Liver (tissue), 8 donors: ENCODE measurements at regions not wholly inside any gene's neighbourhood (a gene's known extent, or its start where the extent isn't known, plus 50 kb on each side); places are given as distances from the start of the nearest gene placed in this dataset.

Source experiments
- DNase-seq: peaks from one replicate; pipeline ENCODE4 v3.0.0-alpha.2; 2017; ENCODE audit warnings: low spot score
- H3K27ac ChIP-seq, 2 donors: one replicate each; pipeline ENCODE4 v1.7.0; 2013; ENCODE audit warnings: inconsistent platforms in 2 of 2, low read length in 2 of 2, control low read depth in 1 of 2, low read depth in 1 of 2, mild to moderate bottlenecking in 1 of 2
- H3K27me3 ChIP-seq, 4 donors: one replicate each; pipeline versions ENCODE4 v1.6.1 to v1.7.0; 2013; ENCODE audit warnings: low read length in 3 of 4, inconsistent platforms in 1 of 4, mild to moderate bottlenecking in 1 of 4, moderate library complexity in 1 of 4; ENCODE audit not compliant: control insufficient read depth in 4 of 4, insufficient read depth in 4 of 4
- H3K36me3 ChIP-seq, 4 donors: one replicate each; pipeline versions ENCODE4 v1.6.1 to v1.7.0; 2013; ENCODE audit warnings: low read length in 3 of 4, mild to moderate bottlenecking in 3 of 4, low read depth in 1 of 4, moderate library complexity in 1 of 4; ENCODE audit not compliant: control insufficient read depth in 4 of 4, insufficient read depth in 3 of 4
- H3K4me1 ChIP-seq, 4 donors: one replicate each; pipeline versions ENCODE4 v1.6.1 to v1.7.0; 2013; ENCODE audit warnings: low read length in 3 of 4, mild to moderate bottlenecking in 3 of 4, moderate library complexity in 1 of 4; ENCODE audit not compliant: control insufficient read depth in 4 of 4, insufficient read depth in 4 of 4
- H3K4me3 ChIP-seq, 3 donors: one replicate each; pipeline versions ENCODE4 v1.6.1 to v1.7.0; 2013; ENCODE audit warnings: low read length in 3 of 3, control low read depth in 1 of 3, low read depth in 1 of 3, mild to moderate bottlenecking in 1 of 3
- H3K9ac ChIP-seq, 2 donors: one replicate each; pipeline ENCODE4 v1.7.0; 2013; ENCODE audit warnings: low read length in 2 of 2, mild to moderate bottlenecking in 2 of 2, moderate library complexity in 2 of 2, control low read depth in 1 of 2, low read depth in 1 of 2
- H3K9me3 ChIP-seq, 4 donors: one replicate each; pipeline versions ENCODE4 v1.6.1 to v1.7.0; 2013; ENCODE audit warnings: low read length in 3 of 4; ENCODE audit not compliant: control insufficient read depth in 4 of 4
- ATF3 ChIP-seq: IDR thresholded peaks from 2 replicates; pipeline ENCODE4 v1.6.1; 2016; ENCODE audit warnings: antibody characterized with exemption
- EGR1 ChIP-seq, 2 donors: IDR thresholded peaks; 2 replicates each; pipeline ENCODE4 v1.6.1; 2016 to 2018; ENCODE audit warnings: antibody characterized with exemption in 2 of 2, low read depth in 2 of 2
- FOXA1 ChIP-seq: IDR thresholded peaks from 2 replicates; pipeline ENCODE4 v1.6.1; 2016; ENCODE audit warnings: antibody characterized with exemption
- FOXA2 ChIP-seq: IDR thresholded peaks from 2 replicates; pipeline ENCODE4 v1.6.1; 2016; ENCODE audit warnings: antibody characterized with exemption
- GABPA ChIP-seq, 2 donors: IDR thresholded peaks in 1 of 2; conservative IDR thresholded peaks in 1 of 2; 2 replicates each; pipeline ENCODE4 v1.6.1; 2016; ENCODE audit warnings: antibody characterized with exemption in 2 of 2, mild to moderate bottlenecking in 1 of 2, moderate library complexity in 1 of 2
- HNF4A ChIP-seq, 2 donors: conservative IDR thresholded peaks; 2 replicates each; pipeline ENCODE4 v1.6.1; 2016; ENCODE audit warnings: antibody characterized with exemption in 2 of 2, mild to moderate bottlenecking in 2 of 2
- HNF4G ChIP-seq: IDR thresholded peaks from 2 replicates; pipeline ENCODE4 v1.6.1; 2016; ENCODE audit warnings: antibody characterized with exemption
- JUND ChIP-seq, 2 donors: IDR thresholded peaks; 2 replicates each; pipeline ENCODE4 v1.6.1; 2016; ENCODE audit warnings: antibody characterized with exemption in 2 of 2
- MAX ChIP-seq: IDR thresholded peaks from 2 replicates; pipeline ENCODE4 v1.6.1; 2016; ENCODE audit warnings: antibody characterized with exemption
- NR2F2 ChIP-seq: IDR thresholded peaks from 2 replicates; pipeline ENCODE4 v1.6.1; 2016; ENCODE audit warnings: antibody characterized with exemption
- RAD21 ChIP-seq, 2 donors: IDR thresholded peaks; 2 replicates each; pipeline ENCODE4 v1.6.1; 2016; ENCODE audit warnings: antibody characterized with exemption in 2 of 2, mild to moderate bottlenecking in 2 of 2
- SP1 ChIP-seq: IDR thresholded peaks from 2 replicates; pipeline ENCODE4 v1.6.1; 2018; ENCODE audit warnings: antibody characterized with exemption, mild to moderate bottlenecking
- TAF1 ChIP-seq: conservative IDR thresholded peaks from 2 replicates; pipeline ENCODE4 v1.6.1; 2016; ENCODE audit warnings: antibody characterized with exemption, mild to moderate bottlenecking
- WGBS: extraction: QIAGEN DNeasy Blood & Tissue Kit; methylation state at CpG from one replicate; pipeline ENCODE4 v1.1.7; 2013; 5-methylcytosine and 5-hydroxymethylcytosine counted together
- TF ChIP-seq, protein P1 (sequence below): IDR thresholded peaks from 2 replicates; pipeline ENCODE4 v1.6.1; 2016; ENCODE audit warnings: antibody characterized with exemption
- TF ChIP-seq, protein P2 (sequence below): IDR thresholded peaks from 2 replicates; pipeline ENCODE4 v1.6.1; 2016; ENCODE audit warnings: antibody characterized with exemption, mild to moderate bottlenecking
- TF ChIP-seq, protein P3 (sequence below): fragments of 150-350 bp; IDR thresholded peaks from 2 replicates; pipeline ENCODE4 v1.5.1; 2017; ENCODE audit warnings: improper control_type of control experiment, low read depth, low read length; ENCODE audit not compliant: missing input control
- donor health status: healthy.
- donor health status: healthy.
- donor health status: healthy.
- donor health status: healthy.
- donor health status: healthy.

- TF ChIP-seq, protein P1, sequence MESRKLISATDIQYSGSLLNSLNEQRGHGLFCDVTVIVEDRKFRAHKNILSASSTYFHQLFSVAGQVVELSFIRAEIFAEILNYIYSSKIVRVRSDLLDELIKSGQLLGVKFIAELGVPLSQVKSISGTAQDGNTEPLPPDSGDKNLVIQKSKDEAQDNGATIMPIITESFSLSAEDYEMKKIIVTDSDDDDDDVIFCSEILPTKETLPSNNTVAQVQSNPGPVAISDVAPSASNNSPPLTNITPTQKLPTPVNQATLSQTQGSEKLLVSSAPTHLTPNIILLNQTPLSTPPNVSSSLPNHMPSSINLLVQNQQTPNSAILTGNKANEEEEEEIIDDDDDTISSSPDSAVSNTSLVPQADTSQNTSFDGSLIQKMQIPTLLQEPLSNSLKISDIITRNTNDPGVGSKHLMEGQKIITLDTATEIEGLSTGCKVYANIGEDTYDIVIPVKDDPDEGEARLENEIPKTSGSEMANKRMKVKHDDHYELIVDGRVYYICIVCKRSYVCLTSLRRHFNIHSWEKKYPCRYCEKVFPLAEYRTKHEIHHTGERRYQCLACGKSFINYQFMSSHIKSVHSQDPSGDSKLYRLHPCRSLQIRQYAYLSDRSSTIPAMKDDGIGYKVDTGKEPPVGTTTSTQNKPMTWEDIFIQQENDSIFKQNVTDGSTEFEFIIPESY, result no peak
- TF ChIP-seq RAD21 (IDR thresholded peaks at IDR 0.05) (no peak), FOXA2 (no peak), MAX (no peak), ATF3 (no peak), FOXA1 (no peak)
- TF ChIP-seq, protein P2, sequence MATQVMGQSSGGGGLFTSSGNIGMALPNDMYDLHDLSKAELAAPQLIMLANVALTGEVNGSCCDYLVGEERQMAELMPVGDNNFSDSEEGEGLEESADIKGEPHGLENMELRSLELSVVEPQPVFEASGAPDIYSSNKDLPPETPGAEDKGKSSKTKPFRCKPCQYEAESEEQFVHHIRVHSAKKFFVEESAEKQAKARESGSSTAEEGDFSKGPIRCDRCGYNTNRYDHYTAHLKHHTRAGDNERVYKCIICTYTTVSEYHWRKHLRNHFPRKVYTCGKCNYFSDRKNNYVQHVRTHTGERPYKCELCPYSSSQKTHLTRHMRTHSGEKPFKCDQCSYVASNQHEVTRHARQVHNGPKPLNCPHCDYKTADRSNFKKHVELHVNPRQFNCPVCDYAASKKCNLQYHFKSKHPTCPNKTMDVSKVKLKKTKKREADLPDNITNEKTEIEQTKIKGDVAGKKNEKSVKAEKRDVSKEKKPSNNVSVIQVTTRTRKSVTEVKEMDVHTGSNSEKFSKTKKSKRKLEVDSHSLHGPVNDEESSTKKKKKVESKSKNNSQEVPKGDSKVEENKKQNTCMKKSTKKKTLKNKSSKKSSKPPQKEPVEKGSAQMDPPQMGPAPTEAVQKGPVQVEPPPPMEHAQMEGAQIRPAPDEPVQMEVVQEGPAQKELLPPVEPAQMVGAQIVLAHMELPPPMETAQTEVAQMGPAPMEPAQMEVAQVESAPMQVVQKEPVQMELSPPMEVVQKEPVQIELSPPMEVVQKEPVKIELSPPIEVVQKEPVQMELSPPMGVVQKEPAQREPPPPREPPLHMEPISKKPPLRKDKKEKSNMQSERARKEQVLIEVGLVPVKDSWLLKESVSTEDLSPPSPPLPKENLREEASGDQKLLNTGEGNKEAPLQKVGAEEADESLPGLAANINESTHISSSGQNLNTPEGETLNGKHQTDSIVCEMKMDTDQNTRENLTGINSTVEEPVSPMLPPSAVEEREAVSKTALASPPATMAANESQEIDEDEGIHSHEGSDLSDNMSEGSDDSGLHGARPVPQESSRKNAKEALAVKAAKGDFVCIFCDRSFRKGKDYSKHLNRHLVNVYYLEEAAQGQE, result no peak
- Histone ChIP-seq H3K9ac (no peak overlapping the region), H3K9me3 (no peaks in the 10 kb centered on the region), H3K4me1 (no peaks in the 10 kb centered on the region), H3K36me3 (no peaks in the 10 kb centered on the region), H3K27me3 (no peaks in the 10 kb centered on the region), H3K4me3 (no peak overlapping the region), H3K27ac (no peak overlapping the region)
- DNase-seq, result no peak
- 67% methylated on average over 1 of the region's 1 CpG for WGBS
These were observed 74.3 kb upstream of the POM121L12 start for GRCh38 chr7:52961084-52961483.

GRCh38 chr7:52959878-52960660 lies 75.4 kb upstream of the POM121L12 start:
- no peak overlapping the region for H3K4me3 ChIP-seq
- WGBS, result 63% methylated on average over 4 of the region's 4 CpGs
- DNase-seq, result no peak

More at GRCh38 chr7:52959878-52960660, 75.4 kb upstream of the POM121L12 start:
- Histone ChIP-seq H3K27ac (no peak overlapping the region), H3K9me3 (no peaks in the 10 kb centered on the region), H3K36me3 (no peaks in the 10 kb centered on the region), H3K4me1 (no peaks in the 10 kb centered on the region), H3K9ac (no peak overlapping the region), H3K27me3 (no peaks in the 10 kb centered on the region)
- no peak for TF ChIP-seq SP1
- no peak for TF ChIP-seq MAX
- no peak for TF ChIP-seq HNF4G
- TF ChIP-seq HNF4A (conservative IDR thresholded peaks at IDR 0.05), result no peak
- no peak for TF ChIP-seq EGR1 (IDR thresholded peaks at IDR 0.05; ENCODE audit: low read depth in 2 of 2)
- no peak for TF ChIP-seq TAF1
- no peak for TF ChIP-seq JUND (IDR thresholded peaks at IDR 0.05)
- TF ChIP-seq, protein P1, result no peak
- no peak for TF ChIP-seq FOXA1
- no peak for TF ChIP-seq NR2F2
- TF ChIP-seq, protein P3, sequence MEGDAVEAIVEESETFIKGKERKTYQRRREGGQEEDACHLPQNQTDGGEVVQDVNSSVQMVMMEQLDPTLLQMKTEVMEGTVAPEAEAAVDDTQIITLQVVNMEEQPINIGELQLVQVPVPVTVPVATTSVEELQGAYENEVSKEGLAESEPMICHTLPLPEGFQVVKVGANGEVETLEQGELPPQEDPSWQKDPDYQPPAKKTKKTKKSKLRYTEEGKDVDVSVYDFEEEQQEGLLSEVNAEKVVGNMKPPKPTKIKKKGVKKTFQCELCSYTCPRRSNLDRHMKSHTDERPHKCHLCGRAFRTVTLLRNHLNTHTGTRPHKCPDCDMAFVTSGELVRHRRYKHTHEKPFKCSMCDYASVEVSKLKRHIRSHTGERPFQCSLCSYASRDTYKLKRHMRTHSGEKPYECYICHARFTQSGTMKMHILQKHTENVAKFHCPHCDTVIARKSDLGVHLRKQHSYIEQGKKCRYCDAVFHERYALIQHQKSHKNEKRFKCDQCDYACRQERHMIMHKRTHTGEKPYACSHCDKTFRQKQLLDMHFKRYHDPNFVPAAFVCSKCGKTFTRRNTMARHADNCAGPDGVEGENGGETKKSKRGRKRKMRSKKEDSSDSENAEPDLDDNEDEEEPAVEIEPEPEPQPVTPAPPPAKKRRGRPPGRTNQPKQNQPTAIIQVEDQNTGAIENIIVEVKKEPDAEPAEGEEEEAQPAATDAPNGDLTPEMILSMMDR, result no peak
- TF ChIP-seq, protein P2, result no peak
- TF ChIP-seq FOXA2, result no peak
- no peak for TF ChIP-seq GABPA (IDR thresholded peaks at IDR 0.05 in 1 of 2, conservative IDR thresholded peaks at IDR 0.05 in 1 of 2)
- TF ChIP-seq RAD21 (IDR thresholded peaks at IDR 0.05), result no peak
- no peak for TF ChIP-seq ATF3
